ENCODE measurements at regions not wholly inside any gene's neighbourhood (a gene's known extent, or its start where the extent isn't known, plus 50 kb on each side); places are given as distances from the start of the nearest gene placed in this dataset.
A peak's percentile ranks its signal among the peaks of the same experiment; 100 is the strongest.

GRCh38 chr2:147211484-147211883, 633.3 kb upstream of the ACVR2A start:
- DNase-seq (ENCODE audit: low read depth, low spot score): no peak

- no peak for DNase-seq (ENCODE audit: low read depth, low spot score)
Measured at GRCh38 chr2:147204102-147204501, 640.7 kb upstream of the ACVR2A start.

- DNase-seq (ENCODE audit: low read depth, low spot score): no peak
Measured at GRCh38 chr2:147198651-147199171, 646.1 kb upstream of the ACVR2A start.

- DNase-seq (ENCODE audit: low read depth, low spot score): no peak
Measured at GRCh38 chr2:147197754-147198483, 646.9 kb upstream of the ACVR2A start.

- DNase-seq (ENCODE audit: low read depth, low spot score): no peak
Measured at GRCh38 chr2:147182260-147182659, 662.6 kb upstream of the ACVR2A start.

GRCh38 chr2:147181351-147182029, 663.3 kb upstream of the ACVR2A start:
- DNase-seq (ENCODE audit: low read depth, low spot score): no peak

- no peak for DNase-seq (ENCODE audit: low read depth, low spot score)
Measured at GRCh38 chr2:147177071-147177857, 667.6 kb upstream of the ACVR2A start.

- peak; percentile 68 for DNase-seq (ENCODE audit: low read depth, low spot score)
Measured at GRCh38 chr2:147174824-147175254, 670.0 kb upstream of the ACVR2A start.

- DNase-seq (ENCODE audit: low read depth, low spot score): no peak
Measured at GRCh38 chr2:147173798-147174197, 671.0 kb upstream of the ACVR2A start.

- DNase-seq (ENCODE audit: low read depth, low spot score): no peak
Measured at GRCh38 chr2:147173189-147173581, 671.6 kb upstream of the ACVR2A start.

- no peak for DNase-seq (ENCODE audit: low read depth, low spot score)
Measured at GRCh38 chr2:147172493-147173188, 672.2 kb upstream of the ACVR2A start.

GRCh38 chr2:147171941-147172340, 672.9 kb upstream of the ACVR2A start:
- no peak for DNase-seq (ENCODE audit: low read depth, low spot score)

GRCh38 chr2:147170932-147171331, 673.9 kb upstream of the ACVR2A start:
- no peak for DNase-seq (ENCODE audit: low read depth, low spot score)

- DNase-seq (ENCODE audit: low read depth, low spot score): no peak
Measured at GRCh38 chr2:147165697-147166382, 679.0 kb upstream of the ACVR2A start.

GRCh38 chr2:147164563-147164962, 680.3 kb upstream of the ACVR2A start:
- no peak for DNase-seq (ENCODE audit: low read depth, low spot score)

- no peak for DNase-seq (ENCODE audit: low read depth, low spot score)
Measured at GRCh38 chr2:147161746-147162145, 683.1 kb upstream of the ACVR2A start.

GRCh38 chr2:147156970-147157369, 687.9 kb upstream of the ACVR2A start:
- DNase-seq (ENCODE audit: low read depth, low spot score): no peak

- DNase-seq (ENCODE audit: low read depth, low spot score): no peak
Measured at GRCh38 chr2:147150241-147150635, 694.6 kb upstream of the ACVR2A start.

GRCh38 chr2:147149575-147150240, 695.1 kb upstream of the ACVR2A start:
- no peak for DNase-seq (ENCODE audit: low read depth, low spot score)

GRCh38 chr2:147147802-147148201, 697.0 kb upstream of the ACVR2A start:
- no peak for DNase-seq (ENCODE audit: low read depth, low spot score)
